ENCODE measurements at regions not wholly inside any gene's neighbourhood (a gene's known extent, or its start where the extent isn't known, plus 50 kb on each side); places are given as distances from the start of the nearest gene placed in this dataset.

DNA sequence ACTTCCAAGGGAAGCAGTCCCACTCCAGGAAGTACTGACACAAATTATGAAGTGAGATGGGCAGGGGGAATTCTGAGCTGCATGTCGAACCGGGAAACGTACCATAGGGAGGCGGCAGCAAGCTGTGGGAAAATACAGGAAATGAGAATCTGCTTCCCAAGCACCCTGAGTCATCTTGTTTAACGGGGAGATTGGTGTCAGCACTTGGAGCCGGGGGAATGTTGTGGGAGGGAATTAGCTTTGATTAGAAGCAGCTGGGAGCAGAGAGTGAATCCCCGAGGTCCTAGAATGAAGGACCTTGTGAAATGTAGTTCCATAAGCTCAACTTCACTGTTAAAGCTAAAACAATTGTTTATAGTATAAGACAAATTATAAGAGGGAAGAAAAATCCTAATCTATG lies 141.4 kb upstream of the PRKCQ start (continued):
- TF ChIP-seq ATRX (CRISPR knock-in tag; IDR thresholded peaks at IDR 0.05; ENCODE audit: borderline replicate concordance) (no peak), PRMT3 (CRISPR knock-in tag; IDR thresholded peaks at IDR 0.05; ENCODE audit: borderline replicate concordance, low read depth) (no peak), NR2F1 (CRISPR knock-in tag; IDR thresholded peaks at IDR 0.05) (no peak), CHD2 (IDR thresholded peaks at IDR 0.05; ENCODE audit: low read depth, low read length) (no peak), REPIN1 (CRISPR knock-in tag; IDR thresholded peaks at IDR 0.05; ENCODE audit: borderline replicate concordance, low read depth) (no peak)

DNA sequence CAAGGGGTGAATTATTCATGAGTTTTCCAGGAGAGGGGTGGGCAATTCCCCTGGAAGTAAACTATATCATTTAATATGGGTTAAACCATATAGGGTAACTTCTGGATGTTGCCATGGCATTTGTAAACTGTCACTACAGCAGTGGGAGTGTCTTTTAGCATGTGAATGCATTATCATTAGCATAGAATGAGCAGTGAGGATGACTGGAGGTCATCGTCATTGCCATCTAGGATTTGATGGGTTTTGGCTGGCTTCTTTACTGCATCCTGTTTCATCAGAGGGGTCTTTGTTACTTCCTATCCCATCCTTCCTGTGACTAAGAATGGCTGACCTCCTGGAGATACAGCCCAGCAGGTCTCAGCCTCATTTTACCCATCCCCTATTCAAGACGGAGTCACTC lies 139.5 kb upstream of the PRKCQ start:
- no peaks in the 10 kb centered on the region for H3K9me3 ChIP-seq (ENCODE audit: low read length)
- H2AFZ ChIP-seq (ENCODE audit: low read length) = no peak overlapping the region
- no peak for ATAC-seq
- DNase-seq (ENCODE audit: low spot score) = no peak
- no peaks in the 10 kb centered on the region for H3K4me1 ChIP-seq (ENCODE audit: insufficient read depth, low read length)
- no peak for FAIRE-seq
- intact Hi-C loops (cut with micrococcal nuclease; ENCODE audit: unreplicated experiment) = no loop called here
- no peaks in the 10 kb centered on the region for H3K27me3 ChIP-seq (ENCODE audit: control insufficient read depth in 1 of 2, insufficient read depth in 2 of 2, low read length in 2 of 2)
- no peak overlapping the region for H3K27ac ChIP-seq (ENCODE audit: extremely low read length, insufficient read depth, low read length)
- TF ChIP-seq ZNF564 (CRISPR knock-in tag; IDR thresholded peaks at IDR 0.05) (no peak), ZNF704 (CRISPR knock-in tag; IDR thresholded peaks at IDR 0.05; ENCODE audit: borderline replicate concordance) (no peak), DPF2 (CRISPR knock-in tag; IDR thresholded peaks at IDR 0.05; ENCODE audit: borderline replicate concordance, low read depth) (no peak), TARDBP (CRISPR knock-in tag; IDR thresholded peaks at IDR 0.05) (no peak), JUND (CRISPR knock-in tag; IDR thresholded peaks at IDR 0.05) (no peak), NCOA2 (CRISPR knock-in tag; IDR thresholded peaks at IDR 0.05) (no peak), HNF4G (IDR thresholded peaks at IDR 0.05; ENCODE audit: borderline replicate concordance, low read depth, low read length) (no peak), HNF4G (CRISPR knock-in tag; IDR thresholded peaks at IDR 0.05; ENCODE audit: borderline replicate concordance, low read depth) (no peak), CHCHD3 (CRISPR knock-in tag; IDR thresholded peaks at IDR 0.05) (no peak), SIN3B (IDR thresholded peaks at IDR 0.05; ENCODE audit: low read length) (no peak), HIVEP1 (CRISPR knock-in tag; IDR thresholded peaks at IDR 0.05) (no peak), ZFP37 (CRISPR knock-in tag; IDR thresholded peaks at IDR 0.05; ENCODE audit: borderline replicate concordance) (no peak)
- TF ChIP-seq, protein P1, sequence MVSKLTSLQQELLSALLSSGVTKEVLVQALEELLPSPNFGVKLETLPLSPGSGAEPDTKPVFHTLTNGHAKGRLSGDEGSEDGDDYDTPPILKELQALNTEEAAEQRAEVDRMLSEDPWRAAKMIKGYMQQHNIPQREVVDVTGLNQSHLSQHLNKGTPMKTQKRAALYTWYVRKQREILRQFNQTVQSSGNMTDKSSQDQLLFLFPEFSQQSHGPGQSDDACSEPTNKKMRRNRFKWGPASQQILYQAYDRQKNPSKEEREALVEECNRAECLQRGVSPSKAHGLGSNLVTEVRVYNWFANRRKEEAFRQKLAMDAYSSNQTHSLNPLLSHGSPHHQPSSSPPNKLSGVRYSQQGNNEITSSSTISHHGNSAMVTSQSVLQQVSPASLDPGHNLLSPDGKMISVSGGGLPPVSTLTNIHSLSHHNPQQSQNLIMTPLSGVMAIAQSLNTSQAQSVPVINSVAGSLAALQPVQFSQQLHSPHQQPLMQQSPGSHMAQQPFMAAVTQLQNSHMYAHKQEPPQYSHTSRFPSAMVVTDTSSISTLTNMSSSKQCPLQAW (CRISPR knock-in tag; IDR thresholded peaks at IDR 0.05) = no peak
- TF ChIP-seq, protein P2, sequence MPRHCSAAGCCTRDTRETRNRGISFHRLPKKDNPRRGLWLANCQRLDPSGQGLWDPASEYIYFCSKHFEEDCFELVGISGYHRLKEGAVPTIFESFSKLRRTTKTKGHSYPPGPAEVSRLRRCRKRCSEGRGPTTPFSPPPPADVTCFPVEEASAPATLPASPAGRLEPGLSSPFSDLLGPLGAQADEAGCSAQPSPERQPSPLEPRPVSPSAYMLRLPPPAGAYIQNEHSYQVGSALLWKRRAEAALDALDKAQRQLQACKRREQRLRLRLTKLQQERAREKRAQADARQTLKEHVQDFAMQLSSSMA (CRISPR knock-in tag; IDR thresholded peaks at IDR 0.05) = no peak
- TF ChIP-seq, protein P3, sequence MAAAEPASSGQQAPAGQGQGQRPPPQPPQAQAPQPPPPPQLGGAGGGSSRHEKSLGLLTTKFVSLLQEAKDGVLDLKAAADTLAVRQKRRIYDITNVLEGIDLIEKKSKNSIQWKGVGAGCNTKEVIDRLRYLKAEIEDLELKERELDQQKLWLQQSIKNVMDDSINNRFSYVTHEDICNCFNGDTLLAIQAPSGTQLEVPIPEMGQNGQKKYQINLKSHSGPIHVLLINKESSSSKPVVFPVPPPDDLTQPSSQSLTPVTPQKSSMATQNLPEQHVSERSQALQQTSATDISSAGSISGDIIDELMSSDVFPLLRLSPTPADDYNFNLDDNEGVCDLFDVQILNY (CRISPR knock-in tag; conservative IDR thresholded peaks at IDR 0.05) = no peak
- H3K9ac ChIP-seq (ENCODE audit: insufficient read depth, low read depth, low read length) = no peak overlapping the region
- no peaks in the 10 kb centered on the region for H4K20me1 ChIP-seq (ENCODE audit: insufficient read depth, low read length)
- in situ Hi-C loops (cut with HindIII; ENCODE audit: extremely low pct_ligation_motif_present, low pct_unique_long_range_greater_than_20kb) = no loop called here
- ChIA-PET CTCF (ENCODE audit: low intra/inter-chr PET ratio, low total read pairs) (no interaction called here), POLR2A (no interaction called here)
- H3K4me2 ChIP-seq (ENCODE audit: low read depth, low read length) = no peak overlapping the region
- no peaks in the 10 kb centered on the region for H3K79me2 ChIP-seq (ENCODE audit: insufficient read depth, low read length)
- WGBS (ENCODE audit: low lambda C conversion rate) = 82% methylated on average over 2 of the region's 2 CpGs
- H3K4me3 ChIP-seq (replicated peaks in 1 of 3; ENCODE audit: insufficient read depth in 1 of 3, low read depth in 2 of 3, low read length in 3 of 3) = no peak overlapping the region
- no peaks in the 10 kb centered on the region for H3K36me3 ChIP-seq (replicated peaks in 1 of 2; ENCODE audit: control insufficient read depth in 1 of 2, insufficient read depth in 2 of 2, low read length in 2 of 2)
- BruUV-seq (replicated peaks) = no TSS peak
